ENCODE measurements at regions not wholly inside any gene's neighbourhood (a gene's known extent, or its start where the extent isn't known, plus 50 kb on each side); places are given as distances from the start of the nearest gene placed in this dataset.

- TF ChIP-seq CTCF (IDR thresholded peaks at IDR 0.05; ENCODE audit: unreplicated experiment), result no peak
Measured at GRCh38 chr11:32289701-32290100, 145.6 kb downstream of the WT1 start.

GRCh38 chr11:32290783-32291182 is 144.6 kb downstream of the WT1 start:
- Mint-ChIP-seq H3K27ac (ENCODE audit: unreplicated experiment) (no peak overlapping the region), H3K27me3 (ENCODE audit: unreplicated experiment) (no peaks in the 10 kb centered on the region), H3K36me3 (ENCODE audit: low read depth, unreplicated experiment) (no peaks in the 10 kb centered on the region), H3K4me1 (ENCODE audit: unreplicated experiment) (peaks cover 3% of the 10 kb centered on the region), H3K9me3 (ENCODE audit: unreplicated experiment) (no peaks in the 10 kb centered on the region), H3K4me3 (ENCODE audit: unreplicated experiment) (no peak overlapping the region)
- no peak for DNase-seq (ENCODE audit: low spot score)
- no peak for TF ChIP-seq CTCF (IDR thresholded peaks at IDR 0.05; ENCODE audit: unreplicated experiment)

More at GRCh38 chr11:32289701-32290100, 145.6 kb downstream of the WT1 start:
- Mint-ChIP-seq H3K9me3 (ENCODE audit: unreplicated experiment) (no peaks in the 10 kb centered on the region), H3K27ac (ENCODE audit: unreplicated experiment) (no peak overlapping the region), H3K4me3 (ENCODE audit: unreplicated experiment) (no peak overlapping the region), H3K27me3 (ENCODE audit: unreplicated experiment) (no peaks in the 10 kb centered on the region), H3K4me1 (ENCODE audit: unreplicated experiment) (peaks cover 3% of the 10 kb centered on the region), H3K36me3 (ENCODE audit: low read depth, unreplicated experiment) (no peaks in the 10 kb centered on the region)
- no peak for DNase-seq (ENCODE audit: low spot score)

- DNase-seq (ENCODE audit: low spot score), result no peak
- H3K27ac Mint-ChIP-seq (ENCODE audit: unreplicated experiment), result no peak overlapping the region
- no peaks in the 10 kb centered on the region for H3K27me3 Mint-ChIP-seq (ENCODE audit: unreplicated experiment)
Measured at GRCh38 chr11:32297611-32298011, 137.7 kb downstream of the WT1 start.

GRCh38 chr11:32302826-32303225 is 132.5 kb downstream of the WT1 start:
- H3K4me3 Mint-ChIP-seq (ENCODE audit: unreplicated experiment), result no peak overlapping the region

More at GRCh38 chr11:32297611-32298011, 137.7 kb downstream of the WT1 start:
- H3K9me3 Mint-ChIP-seq (ENCODE audit: unreplicated experiment), result no peaks in the 10 kb centered on the region
- H3K36me3 Mint-ChIP-seq (ENCODE audit: low read depth, unreplicated experiment), result no peaks in the 10 kb centered on the region
- TF ChIP-seq CTCF (IDR thresholded peaks at IDR 0.05; ENCODE audit: unreplicated experiment), result no peak
- no peak overlapping the region for H3K4me3 Mint-ChIP-seq (ENCODE audit: unreplicated experiment)
- H3K4me1 Mint-ChIP-seq (ENCODE audit: unreplicated experiment), result peaks cover 9% of the 10 kb centered on the region

GRCh38 chr11:32304521-32304920 is 130.8 kb downstream of the WT1 start:
- Mint-ChIP-seq H3K9me3 (ENCODE audit: unreplicated experiment) (no peaks in the 10 kb centered on the region), H3K4me3 (ENCODE audit: unreplicated experiment) (no peak overlapping the region), H3K27me3 (ENCODE audit: unreplicated experiment) (no peaks in the 10 kb centered on the region), H3K36me3 (ENCODE audit: low read depth, unreplicated experiment) (no peaks in the 10 kb centered on the region), H3K27ac (ENCODE audit: unreplicated experiment) (no peak overlapping the region), H3K4me1 (ENCODE audit: unreplicated experiment) (no peaks in the 10 kb centered on the region)
- TF ChIP-seq CTCF (IDR thresholded peaks at IDR 0.05; ENCODE audit: unreplicated experiment), result no peak
- no peak for DNase-seq (ENCODE audit: low spot score)

More at GRCh38 chr11:32302826-32303225, 132.5 kb downstream of the WT1 start:
- no peaks in the 10 kb centered on the region for H3K9me3 Mint-ChIP-seq (ENCODE audit: unreplicated experiment)
- TF ChIP-seq CTCF (IDR thresholded peaks at IDR 0.05; ENCODE audit: unreplicated experiment), result no peak
- H3K27ac Mint-ChIP-seq (ENCODE audit: unreplicated experiment), result no peak overlapping the region
- H3K36me3 Mint-ChIP-seq (ENCODE audit: low read depth, unreplicated experiment), result no peaks in the 10 kb centered on the region
- H3K27me3 Mint-ChIP-seq (ENCODE audit: unreplicated experiment), result no peaks in the 10 kb centered on the region
- DNase-seq (ENCODE audit: low spot score), result no peak
- H3K4me1 Mint-ChIP-seq (ENCODE audit: unreplicated experiment), result no peaks in the 10 kb centered on the region

All from endothelial cell (in vitro differentiated cells).